RWPE1 (cell line): ENCODE measurements at regions not wholly inside any gene's neighbourhood (a gene's known extent, or its start where the extent isn't known, plus 50 kb on each side); places are given as distances from the start of the nearest gene placed in this dataset.
"Not testable (repeated sequence)": the region's sequence is repeated elsewhere in the genome, so short reads cannot be mapped to it uniquely, and the experiment has no call there.

Source experiments
- CTCF ChIA-PET: fragments of 350-600 bp; sonication (Branson Sonifier 250); formaldehyde crosslinking; extraction: SDS; loops from one replicate; lab custom pipeline; 2021; lab: Yijun Ruan, JAX
- POLR2A ChIA-PET: fragments of 400-600 bp; formaldehyde crosslinking; extraction: SDS; loops from one replicate; lab custom pipeline; 2020; ENCODE audit warnings: antibody characterized with exemption; ENCODE audit not compliant: low non-redundant PET; lab: Yijun Ruan, JAX
- DNase-seq: peaks from one replicate; pipeline ENCODE4 v3.0.0; 2012; ENCODE audit warnings: low spot score
- H3K27ac ChIP-seq: fragments of 450-650 bp; 2 replicates; pipeline ENCODE4 v1.5.1; 2017
- TF ChIP-seq, protein P1 (sequence below): fragments of 450-650 bp; conservative IDR thresholded peaks from 2 replicates; pipeline ENCODE4 v1.5.1; 2017; ENCODE audit warnings: low read depth, mild to moderate bottlenecking

DNA sequence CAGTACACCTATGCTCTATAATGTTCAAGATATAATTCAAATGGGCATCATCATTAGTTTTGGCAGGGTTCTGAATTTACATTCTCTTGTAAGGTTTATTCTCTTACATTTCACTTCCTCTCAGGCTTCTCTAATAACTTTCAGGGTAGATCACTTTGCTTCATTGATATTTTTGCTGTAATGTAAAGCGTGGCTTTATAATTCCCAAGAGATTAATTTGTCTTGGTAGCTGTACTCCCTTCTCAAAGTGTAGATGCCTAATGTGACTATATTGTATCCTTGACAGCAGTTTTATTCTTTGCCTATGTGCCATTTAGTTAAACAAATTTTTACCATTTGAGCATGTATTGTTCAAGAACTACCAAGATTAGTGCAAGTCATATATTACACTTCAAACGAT lies 889.1 kb downstream of the TAF11L14 start:
- CTCF ChIA-PET: no interaction called here
- no peak overlapping the region for H3K27ac ChIP-seq
- POLR2A ChIA-PET: no interaction called here
- TF ChIP-seq, protein P1, sequence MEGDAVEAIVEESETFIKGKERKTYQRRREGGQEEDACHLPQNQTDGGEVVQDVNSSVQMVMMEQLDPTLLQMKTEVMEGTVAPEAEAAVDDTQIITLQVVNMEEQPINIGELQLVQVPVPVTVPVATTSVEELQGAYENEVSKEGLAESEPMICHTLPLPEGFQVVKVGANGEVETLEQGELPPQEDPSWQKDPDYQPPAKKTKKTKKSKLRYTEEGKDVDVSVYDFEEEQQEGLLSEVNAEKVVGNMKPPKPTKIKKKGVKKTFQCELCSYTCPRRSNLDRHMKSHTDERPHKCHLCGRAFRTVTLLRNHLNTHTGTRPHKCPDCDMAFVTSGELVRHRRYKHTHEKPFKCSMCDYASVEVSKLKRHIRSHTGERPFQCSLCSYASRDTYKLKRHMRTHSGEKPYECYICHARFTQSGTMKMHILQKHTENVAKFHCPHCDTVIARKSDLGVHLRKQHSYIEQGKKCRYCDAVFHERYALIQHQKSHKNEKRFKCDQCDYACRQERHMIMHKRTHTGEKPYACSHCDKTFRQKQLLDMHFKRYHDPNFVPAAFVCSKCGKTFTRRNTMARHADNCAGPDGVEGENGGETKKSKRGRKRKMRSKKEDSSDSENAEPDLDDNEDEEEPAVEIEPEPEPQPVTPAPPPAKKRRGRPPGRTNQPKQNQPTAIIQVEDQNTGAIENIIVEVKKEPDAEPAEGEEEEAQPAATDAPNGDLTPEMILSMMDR: no peak
- DNase-seq: no peak

DNA sequence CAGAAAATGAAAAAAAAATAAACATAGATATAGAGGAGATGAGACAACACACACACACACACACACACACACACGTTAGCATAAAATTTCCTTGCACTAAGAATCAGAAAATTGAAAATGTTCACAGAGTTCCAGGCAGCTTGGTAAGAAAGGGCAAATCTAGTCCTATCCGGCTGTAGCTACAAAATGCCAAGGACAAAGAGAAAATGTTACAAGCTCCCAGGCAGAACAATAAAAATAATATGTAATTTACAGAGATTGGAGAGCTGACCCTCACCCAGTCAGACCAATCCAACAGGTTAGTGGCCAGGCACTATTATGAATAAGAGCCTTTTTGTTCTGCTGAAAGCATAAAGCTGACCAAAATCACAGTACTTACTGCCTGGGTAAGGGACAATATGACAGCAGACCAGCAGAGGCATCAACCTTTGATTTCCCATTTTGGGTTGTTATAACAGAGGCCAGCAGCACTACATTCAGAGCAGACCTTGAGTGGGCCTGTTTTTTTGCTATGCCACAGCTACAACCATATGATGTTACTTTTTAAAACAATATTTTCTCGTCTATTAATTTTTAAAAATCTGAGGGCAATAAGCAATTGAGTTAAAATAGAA lies 892.6 kb downstream of the TAF11L14 start:
- H3K27ac ChIP-seq: no peak overlapping the region
- ChIA-PET CTCF (no interaction called here), POLR2A (no interaction called here)
- no peak for DNase-seq
- TF ChIP-seq, protein P1: no peak

DNA sequence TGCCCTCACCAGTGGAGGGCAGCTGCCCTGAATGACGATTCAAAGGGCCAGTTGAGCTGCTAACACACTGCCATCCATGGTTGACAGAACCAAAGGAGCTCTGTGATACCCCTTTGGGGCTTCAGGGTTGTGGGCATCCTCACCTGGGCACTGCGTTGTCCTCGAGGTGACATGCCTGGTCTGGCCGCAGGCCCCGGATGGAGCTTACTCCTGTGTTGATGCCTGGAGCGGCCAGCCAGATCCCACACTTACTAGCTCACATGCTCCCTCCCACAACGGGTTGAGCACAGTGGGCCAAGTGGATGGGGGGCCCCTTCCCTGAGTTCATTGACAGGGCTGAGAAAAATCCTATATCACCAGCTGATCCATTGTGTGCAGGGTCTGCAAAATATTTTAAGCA lies 898.9 kb downstream of the TAF11L14 start:
- no peak overlapping the region for H3K27ac ChIP-seq
- ChIA-PET CTCF (interaction anchor here (0.7 kb wide), 1 partner anchor 115 kb away, joined by 3 read pairs; no protein-coding TSS in a partner anchor), POLR2A (no interaction called here)
- TF ChIP-seq, protein P1: no peak
- no peak for DNase-seq

DNA sequence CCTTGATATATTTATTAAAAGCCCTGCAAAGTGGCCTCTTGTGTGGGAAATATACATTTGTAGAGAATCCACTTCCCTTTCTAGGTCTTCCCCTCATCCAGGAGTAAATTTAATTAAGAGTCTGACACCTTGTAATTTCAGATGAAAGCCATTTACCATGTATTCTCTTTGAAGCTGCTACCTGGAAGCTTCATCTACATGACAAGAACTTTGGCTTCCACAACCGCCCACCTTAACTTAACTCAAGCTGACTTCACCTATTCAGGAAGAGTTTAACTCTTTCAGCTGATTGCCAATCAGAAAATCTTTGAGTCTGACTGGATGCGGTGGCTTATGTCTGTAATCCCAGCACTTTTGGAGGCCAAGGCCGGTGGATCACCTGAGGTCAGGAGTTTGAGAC lies 899.9 kb downstream of the TAF11L14 start:
- ChIA-PET CTCF (no interaction called here), POLR2A (no interaction called here)
- TF ChIP-seq, protein P1: no peak
- no peak overlapping the region for H3K27ac ChIP-seq
- no peak for DNase-seq

DNA sequence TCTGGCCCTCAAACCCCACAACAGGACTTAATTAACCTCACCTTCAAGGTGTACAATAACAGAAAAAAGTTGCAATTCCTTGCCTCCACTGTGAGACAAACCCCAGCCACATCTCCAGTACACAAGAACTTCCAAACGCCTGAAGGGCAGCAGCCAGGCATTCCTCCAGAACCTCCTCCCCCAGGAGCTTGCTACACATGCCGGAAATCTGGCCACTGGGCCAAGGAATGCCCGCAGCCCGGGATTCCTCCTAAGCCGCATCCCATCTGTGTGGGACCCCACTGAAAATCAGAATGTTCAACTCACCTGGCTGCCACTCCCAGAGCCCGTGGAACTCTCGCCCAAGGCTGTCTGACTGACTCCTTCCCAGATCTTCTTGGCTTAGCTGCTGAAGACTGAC lies 901.5 kb downstream of the TAF11L14 start:
- H3K27ac ChIP-seq, POLR2A ChIA-PET, CTCF ChIA-PET, DNase-seq: not testable (repeated sequence)

DNA sequence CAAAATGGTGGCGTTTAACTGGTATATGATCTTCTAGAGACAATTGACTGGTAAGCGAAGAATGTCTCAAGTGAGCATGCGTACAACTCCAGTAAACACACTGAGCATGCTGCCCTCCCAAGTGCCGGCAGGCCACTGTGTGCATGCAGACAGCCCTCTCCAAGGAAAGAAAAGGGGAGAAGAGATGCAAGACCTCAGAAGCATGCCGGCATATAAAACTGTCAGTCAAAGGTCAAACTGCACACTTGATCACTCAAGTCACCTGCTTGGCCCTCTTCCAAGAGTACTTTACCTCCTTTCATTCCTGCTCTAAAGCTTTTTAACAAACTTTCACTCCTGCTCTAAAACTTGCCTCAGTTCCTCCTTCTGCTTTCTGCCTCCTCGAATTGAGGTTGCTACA lies 910.2 kb downstream of the TAF11L14 start:
- no peak for DNase-seq
- CTCF ChIA-PET: no interaction called here
- TF ChIP-seq, protein P1: no peak
- no peak overlapping the region for H3K27ac ChIP-seq
- POLR2A ChIA-PET: no interaction called here

DNA sequence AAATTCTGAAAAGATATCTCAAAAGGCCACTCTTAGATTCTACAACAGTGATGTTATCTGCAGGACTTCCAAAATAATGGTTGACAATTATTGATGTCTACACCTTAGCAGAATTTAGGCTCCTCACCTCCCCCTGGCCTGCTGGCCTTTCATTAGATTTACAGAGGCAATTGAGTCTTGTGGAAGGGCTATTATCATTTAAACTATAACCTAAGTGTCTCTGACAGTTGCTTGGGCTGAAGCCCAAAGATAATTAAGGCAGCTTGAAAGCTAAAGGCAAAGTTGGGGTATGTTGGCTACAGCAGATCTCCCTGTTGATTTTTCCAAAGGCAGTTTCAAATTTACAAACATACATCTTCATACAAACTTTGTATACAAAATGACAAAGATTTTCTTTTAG lies 912.3 kb downstream of the TAF11L14 start:
- no peak for DNase-seq
- ChIA-PET CTCF (no interaction called here), POLR2A (no interaction called here)

More for the DNA sequence above, 912.3 kb downstream of the TAF11L14 start:
- TF ChIP-seq, protein P1: no peak
- no peak overlapping the region for H3K27ac ChIP-seq
